Loucy (cell line): ENCODE measurements at regions not wholly inside any gene's neighbourhood (a gene's known extent, or its start where the extent isn't known, plus 50 kb on each side); places are given as distances from the start of the nearest gene placed in this dataset.

Source experiments
- CTCF ChIP-seq: fragments of 200-600 bp; sonication (generic); conservative IDR thresholded peaks from 2 replicates; pipeline ENCODE4 v1.5.1; 2014; ENCODE audit warnings: mild to moderate bottlenecking, antibody characterized with exemption, low read length
- EZH2phosphoT487 ChIP-seq: fragments of 200-600 bp; IDR thresholded peaks from 2 replicates; pipeline ENCODE4 v1.6.1; 2018; ENCODE audit warnings: antibody characterized with exemption, mild to moderate bottlenecking, moderate library complexity, borderline replicate concordance

GRCh38 chr1:242787968-242788367 is 263.5 kb upstream of the PLD5 start:
- no peak for TF ChIP-seq CTCF
- TF ChIP-seq EZH2phosphoT487, result no peak
